ENCODE measurements at regions not wholly inside any gene's neighbourhood (a gene's known extent, or its start where the extent isn't known, plus 50 kb on each side); places are given as distances from the start of the nearest gene placed in this dataset.
"Not testable (repeated sequence)": the region's sequence is repeated elsewhere in the genome, so short reads cannot be mapped to it uniquely, and the experiment has no call there.

DNA sequence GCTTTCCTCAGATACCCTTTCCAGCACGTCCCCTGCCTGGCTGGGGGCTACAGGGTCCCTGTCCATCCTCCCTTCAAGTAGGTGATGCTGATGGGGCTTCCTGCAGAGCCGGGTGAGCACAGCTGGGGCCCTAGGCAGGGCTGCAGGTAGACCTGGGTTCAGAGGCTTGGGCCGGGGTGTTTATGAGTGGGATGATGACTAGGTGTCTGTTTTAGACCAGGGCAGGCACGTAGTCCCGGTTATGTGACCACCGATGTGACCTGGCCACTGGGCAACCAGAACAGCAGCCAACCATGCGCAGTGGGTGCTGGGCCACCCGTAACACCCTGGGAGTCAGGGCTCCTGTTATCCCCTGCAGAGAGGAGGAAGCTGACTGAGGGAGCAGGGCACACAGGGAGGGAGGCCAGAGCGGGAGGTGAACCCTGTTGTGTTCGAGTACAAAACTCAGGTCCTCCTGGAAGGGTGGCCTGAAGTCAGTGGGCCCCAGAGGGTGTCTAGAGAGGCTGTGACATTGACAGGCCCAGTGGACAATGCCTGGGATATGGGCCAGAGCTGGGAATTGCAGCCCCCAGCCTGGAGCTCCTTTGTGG lies 101.6 kb downstream of the PLXNA1 start:
- DNase-seq (no peak), ATAC-seq (no peak)
- intact Hi-C loops (cut with DNase I): no loop called here

DNA sequence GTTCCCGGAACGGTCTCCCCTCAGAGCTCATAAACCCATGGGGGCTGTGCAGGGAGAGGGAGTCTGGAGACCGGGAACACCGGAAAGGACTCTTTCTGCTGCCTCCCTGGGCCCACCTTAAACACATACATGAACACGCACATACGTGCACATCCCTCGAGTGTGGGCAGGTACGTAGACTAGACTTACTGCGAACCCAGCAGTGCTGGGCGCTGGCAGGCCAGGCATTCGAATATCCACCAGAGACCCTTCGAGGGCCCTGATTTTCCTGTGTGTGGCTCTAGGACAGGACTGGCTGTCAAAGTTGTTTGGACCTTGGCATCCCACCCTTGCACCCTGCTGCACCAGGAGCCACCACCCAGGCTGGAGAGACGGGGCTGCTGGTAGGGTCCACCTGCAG lies 102.7 kb downstream of the PLXNA1 start:
- ATAC-seq: no peak
- intact Hi-C loops (cut with DNase I): no loop called here
- DNase-seq: no peak

DNA sequence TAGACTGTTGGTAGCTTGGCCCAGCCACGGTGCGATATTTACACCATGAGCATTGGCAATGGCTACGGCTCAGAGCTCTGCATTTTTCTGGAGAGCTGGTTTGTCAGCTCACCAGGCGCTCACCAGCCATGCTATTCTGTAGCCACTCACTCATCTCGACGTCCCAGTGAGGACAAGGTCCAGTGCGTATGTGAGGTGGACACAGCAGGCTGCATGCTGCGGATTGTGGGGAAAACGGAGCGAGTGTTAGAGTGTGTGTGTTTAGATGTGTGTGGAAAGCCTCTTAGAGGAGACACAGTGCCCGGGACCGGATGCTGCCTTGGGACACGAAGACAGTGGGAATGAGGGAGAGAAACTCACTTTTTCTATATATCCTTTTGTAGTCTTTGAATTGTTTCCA lies 103.7 kb downstream of the PLXNA1 start:
- ATAC-seq; intact Hi-C loops (cut with DNase I); DNase-seq: not testable (repeated sequence)

DNA sequence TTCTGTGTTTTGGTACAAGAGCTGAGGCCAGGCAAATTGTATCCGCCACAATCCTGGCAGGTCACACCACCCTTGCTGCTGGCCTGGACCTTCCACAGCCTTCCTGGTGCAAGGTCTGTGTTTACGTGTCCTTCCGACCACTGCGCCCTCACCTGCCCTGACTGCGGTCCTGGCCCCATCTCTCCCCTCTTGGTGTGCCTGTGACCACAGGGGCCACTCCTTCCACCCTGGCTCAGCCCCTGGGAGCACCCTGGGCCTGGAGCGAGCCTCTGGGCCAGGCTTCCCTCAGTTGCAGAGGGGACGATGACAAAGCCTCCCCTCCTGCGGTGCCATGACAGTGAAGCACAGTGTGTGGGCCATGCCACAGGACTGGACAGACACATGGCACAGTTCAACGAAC lies 104.5 kb downstream of the PLXNA1 start:
- DNase-seq (no peak), ATAC-seq (no peak)
- intact Hi-C loops (cut with DNase I): no loop called here

DNA sequence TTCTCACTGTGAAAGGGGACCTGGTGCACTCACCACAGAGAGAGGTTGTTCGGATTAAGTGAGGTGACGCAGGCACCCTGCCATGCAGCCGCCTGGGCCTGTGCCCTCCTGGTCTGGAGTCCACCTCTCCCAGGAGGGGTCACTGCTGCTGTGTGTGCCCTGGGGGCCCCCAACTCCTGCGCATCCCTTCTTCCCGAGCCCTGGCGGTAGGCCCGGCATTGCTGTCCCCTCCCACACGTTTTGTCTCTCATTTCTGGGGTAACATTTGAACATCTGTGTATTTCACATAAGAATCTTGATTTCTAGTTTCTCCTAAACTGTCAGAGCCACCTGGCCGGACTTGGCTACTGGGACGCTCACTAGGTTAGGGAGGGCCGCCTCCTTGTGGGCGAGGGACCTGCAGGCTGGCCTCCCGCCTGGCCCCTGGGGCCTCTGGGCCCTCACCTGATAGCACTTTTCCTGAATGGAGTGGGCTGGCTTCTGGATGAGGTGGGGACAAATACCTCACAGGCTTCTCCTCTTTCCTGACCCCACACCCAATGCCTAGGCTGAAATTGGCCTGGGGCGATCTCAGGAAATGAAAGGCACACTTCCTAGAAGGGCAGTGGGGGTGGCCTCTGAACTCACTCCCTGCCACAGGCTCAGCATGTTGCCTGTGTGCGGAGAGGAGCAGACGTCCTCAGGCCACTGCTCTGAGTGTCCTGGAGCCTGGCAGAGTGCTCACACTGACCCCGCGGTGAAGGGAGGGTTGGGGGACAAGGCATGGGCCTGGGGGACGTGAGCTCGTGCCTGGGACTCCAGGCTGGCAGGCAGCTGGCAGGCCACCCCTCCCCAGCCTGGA lies 104.2 kb upstream of the PRR23E start:
- DNase-seq (peak; percentile 15), ATAC-seq (no peak)
- intact Hi-C loops (cut with DNase I): no loop called here

DNA sequence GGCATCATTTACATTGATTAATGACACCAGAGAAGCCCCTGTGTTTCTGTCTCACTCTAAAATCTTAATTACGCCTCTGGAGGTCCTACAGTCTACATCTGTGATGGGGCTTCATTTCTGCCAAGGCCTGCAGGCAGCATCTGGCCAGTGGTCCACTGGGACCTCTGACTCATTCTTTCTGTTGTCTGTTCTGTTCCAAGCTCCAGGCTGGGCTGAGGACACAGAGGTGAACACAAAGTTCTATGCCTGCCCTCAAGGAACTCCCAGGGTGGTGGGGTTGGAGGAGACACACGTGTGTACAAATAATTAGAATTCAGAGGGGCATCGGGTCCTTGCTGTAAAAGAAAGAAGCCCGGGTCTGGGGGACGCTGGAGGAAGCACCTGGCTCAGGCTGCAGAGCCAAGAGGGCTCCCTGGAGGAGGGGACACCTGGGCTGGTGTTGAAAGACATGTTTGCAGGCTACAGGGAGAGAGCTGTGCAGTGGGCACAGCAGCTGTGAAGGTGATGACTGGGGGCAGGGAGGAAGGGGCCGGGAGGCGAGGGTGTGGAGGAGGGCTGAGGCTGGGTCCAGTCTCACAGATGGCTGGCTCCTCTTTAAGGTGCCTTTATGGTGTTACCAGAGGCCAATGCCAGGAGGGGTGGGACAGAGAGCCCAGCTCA lies 103.3 kb upstream of the PRR23E start:
- DNase-seq (no peak), ATAC-seq (peak; percentile 69 to 75)
- intact Hi-C loops (cut with DNase I): no loop called here

DNA sequence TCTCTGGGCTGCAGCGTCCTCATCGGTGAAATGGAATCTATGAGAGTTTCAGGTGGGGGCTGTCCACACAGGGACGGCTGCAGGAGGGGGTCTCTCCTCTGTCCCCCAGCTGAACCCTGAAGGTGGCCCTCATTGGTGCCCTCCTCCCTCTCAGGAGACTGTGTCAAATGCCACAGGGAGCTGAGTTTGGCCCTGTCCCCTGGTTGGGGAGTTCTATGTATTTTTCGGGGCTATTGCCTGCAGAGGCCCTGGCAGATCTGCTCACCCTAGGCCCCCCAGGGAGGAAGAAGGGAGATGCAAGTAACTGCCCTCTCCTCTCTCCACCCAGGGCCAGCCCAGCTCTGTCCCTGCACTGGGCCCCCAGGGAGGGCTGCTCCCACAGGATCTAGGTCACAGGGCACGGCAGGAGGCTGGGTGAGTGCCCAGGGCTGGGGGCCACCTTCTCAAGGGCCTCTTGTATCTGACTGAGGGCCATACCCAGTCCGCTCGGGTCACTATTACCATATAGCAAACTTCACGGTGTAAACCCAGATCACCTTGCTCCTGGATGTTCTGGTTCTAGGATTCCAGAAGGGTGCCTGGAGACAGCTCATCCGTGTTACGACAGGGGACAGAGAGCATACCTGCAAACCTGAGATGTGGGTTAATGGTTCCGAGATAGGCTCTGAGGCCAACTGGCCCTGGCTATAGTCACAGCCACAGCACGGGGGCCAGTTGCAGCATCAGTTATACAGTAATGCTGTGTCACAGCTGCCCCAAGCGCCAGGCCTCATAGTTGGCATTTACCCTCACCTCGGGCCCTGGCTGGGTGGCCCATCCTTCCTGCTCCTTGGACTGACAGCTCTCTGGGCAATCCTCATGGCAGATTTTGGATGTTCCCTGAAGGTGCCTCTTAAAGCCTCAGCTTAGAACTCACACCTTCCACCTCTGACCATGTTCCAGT lies 102.4 kb upstream of the PRR23E start:
- no peak for ATAC-seq
- no peak for DNase-seq
- intact Hi-C loops (cut with DNase I): no loop called here

DNA sequence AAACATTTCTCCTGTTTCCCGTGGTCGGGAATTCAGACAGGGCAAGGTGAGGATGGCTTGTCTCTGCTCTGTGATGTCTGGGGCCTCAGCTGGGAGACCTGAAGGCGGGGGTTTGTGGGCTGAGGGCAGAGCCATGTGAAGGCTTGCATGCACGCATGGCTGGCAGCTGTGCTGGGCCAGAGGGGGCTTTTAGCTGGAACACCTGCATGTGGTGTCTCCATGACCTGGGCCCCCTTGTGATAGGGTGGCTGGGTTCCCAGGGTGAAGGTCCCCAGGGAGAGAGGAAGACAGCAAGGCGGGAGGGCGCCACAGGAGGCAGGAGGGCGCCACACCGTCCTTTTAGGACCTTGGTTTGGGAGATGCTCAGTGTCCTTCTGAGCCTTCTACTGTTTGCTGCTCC lies 101.6 kb upstream of the PRR23E start:
- DNase-seq (no peak), ATAC-seq (no peak)
- intact Hi-C loops (cut with DNase I): no loop called here

DNA sequence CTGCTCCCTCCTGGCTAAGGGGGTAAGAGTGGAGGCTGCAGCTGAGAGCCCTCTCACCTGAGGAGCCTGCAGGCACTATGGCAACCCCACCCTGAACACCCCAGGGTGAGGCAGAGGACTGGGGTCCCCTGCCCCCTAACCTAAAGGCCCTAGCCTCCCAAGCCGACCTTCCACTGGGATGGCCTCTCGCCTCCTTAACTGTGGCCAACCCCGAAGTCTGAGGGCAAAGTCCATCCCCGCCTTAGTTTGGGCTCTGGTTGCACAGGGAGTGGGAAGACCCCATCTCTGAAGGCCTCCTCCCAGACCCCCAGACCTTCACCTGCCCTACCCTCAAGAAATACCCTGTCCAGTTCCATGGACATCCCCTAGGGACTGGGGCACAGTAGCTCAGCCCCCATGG lies 100.6 kb upstream of the PRR23E start:
- intact Hi-C loops (cut with DNase I): no loop called here
- DNase-seq (no peak), ATAC-seq (no peak)

DNA sequence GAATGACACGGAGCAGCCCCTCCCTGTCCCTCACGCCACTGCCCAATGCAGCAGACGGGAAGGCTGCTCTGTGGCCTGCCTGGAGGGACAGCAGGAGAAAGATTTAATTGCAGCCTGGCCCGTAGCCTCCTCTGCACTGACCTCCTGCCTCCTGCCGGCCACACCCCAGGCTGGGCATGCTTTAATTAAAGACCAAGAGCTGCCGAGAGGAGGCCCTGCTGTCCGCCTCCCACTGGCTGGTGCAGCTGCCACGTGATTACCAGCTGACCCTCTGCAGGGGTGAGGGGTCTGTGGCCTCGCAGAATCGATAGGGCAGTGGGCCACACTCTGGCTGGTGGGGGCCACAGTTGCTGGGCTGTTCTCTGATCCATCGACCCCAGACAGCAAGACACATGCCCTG lies 100.2 kb upstream of the PRR23E start:
- intact Hi-C loops (cut with DNase I): no loop called here
- no peak for DNase-seq

DNA sequence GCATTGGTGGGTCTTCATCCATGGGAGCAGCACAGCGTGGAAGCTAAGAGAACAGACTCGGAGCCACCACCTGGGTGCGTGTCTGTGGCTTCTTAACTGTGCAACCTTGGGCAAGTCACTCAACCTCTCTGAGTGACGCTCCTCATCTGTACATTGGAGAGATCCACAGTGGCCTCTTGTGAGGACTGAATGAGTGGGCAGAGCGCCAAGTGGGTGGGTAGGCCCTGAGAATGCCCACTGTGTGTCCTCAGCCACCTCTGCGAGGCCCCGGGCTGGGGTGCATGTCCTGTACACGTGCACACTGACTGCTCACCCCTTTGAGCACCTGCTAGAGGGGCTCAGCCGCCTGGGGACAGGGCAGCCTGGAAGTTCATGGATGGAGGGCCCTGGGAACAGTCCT lies 99.6 kb upstream of the PRR23E start:
- DNase-seq (no peak), ATAC-seq (no peak)
- intact Hi-C loops (cut with DNase I): no loop called here

More for the DNA sequence above, 100.2 kb upstream of the PRR23E start:
- ATAC-seq: no peak

DNA sequence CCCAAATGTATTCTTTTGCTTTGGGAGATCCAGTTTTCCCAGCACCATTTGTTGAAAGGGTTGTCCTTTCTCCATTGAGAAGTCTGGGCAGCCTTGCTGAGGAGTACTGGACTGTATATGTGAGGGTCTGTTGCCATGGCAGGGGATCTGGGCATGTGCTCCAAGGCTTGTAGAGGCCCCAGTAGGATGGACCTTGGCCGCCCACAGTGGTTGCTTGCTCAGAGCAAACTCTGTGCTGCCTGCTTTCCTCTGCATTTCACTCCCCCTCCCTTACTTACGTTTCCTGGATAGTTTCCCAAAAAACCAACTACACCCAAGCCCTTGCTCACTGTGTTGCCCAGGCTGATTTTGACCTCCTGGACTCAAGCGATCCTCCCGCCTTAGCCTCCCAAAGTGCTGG lies 97.2 kb upstream of the PRR23E start:
- intact Hi-C loops (cut with DNase I): no loop called here
- ATAC-seq (no peak), DNase-seq (no peak)

DNA sequence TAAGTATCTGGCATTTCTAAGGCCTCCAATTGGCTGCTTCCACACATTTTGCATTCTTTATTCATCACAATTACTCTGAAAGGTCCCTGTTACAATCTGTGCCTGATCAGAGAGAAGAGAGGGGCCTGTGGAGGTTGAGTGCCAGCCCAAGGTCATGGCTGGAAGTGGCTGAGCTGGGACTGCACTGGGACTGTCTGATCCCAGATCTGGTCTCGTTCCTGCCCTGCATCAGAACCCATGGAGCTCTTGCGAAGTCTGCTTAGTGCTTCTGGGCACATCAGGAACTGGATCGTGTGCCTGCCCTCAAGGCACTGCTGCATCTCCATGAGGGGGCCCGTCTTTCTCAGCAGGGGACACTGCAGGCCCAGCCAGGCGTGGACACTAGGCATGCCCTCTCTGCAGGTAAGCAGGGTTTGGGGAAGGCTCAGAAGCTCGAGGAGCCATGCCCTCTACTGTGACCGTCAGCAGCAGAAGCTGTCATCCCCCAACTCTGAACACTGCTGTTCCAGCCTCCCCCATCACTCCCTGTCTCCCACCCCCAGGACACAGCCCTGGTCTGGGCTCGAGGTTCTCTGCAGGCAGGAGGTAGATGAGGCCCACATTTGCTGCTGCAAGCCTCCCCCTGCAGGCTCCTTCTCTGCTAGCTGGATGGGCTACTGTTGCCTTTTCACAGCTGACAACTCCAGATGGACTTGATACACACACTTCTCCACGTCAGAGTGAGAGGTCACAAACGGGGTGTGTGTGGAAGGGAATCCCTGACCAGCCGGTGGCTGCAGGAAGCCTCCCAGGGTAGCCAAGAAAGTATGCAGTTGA lies 96.5 kb upstream of the PRR23E start:
- intact Hi-C loops (cut with DNase I): no loop called here
- no peak for DNase-seq
- no peak for ATAC-seq

DNA sequence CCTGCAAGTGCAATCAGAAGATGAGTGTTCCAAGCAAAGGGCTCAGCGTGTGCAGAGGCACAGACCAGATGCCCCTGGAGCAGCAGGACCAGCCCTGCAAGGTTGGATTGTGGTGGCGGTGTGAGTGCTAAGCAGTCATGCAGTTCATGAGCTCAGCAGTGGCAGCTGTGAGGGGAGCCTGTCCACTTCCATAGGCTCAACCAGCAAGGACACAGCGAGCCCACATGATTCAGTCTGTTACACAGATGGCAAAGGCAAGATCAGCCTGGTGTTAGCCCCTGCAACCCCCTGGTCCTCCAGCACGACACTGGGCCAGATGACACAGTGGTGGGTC lies 95.9 kb upstream of the PRR23E start:
- DNase-seq (no peak), ATAC-seq (no peak)
- intact Hi-C loops (cut with DNase I): no loop called here

DNA sequence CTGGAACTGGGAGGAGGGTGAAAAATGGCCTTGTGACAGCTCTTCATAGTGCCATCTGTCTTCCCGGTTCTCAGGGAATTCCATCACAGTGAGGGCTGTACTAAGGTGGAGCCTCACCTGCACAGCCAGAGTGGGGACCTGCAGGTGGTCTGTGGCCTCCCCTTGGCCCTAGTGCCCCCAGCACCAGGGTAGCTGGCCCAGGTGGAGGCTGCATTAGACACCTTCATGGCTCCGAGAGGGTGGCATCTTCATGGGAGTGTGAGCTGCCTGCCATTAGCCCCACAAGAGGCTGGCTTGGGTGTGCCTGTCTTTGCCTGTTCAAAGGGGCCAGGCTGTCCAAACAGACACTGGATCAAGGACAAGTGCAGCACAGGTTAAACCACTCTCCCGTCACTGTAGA lies 95.5 kb upstream of the PRR23E start:
- intact Hi-C loops (cut with DNase I): no loop called here
- ATAC-seq (no peak), DNase-seq (no peak)

DNA sequence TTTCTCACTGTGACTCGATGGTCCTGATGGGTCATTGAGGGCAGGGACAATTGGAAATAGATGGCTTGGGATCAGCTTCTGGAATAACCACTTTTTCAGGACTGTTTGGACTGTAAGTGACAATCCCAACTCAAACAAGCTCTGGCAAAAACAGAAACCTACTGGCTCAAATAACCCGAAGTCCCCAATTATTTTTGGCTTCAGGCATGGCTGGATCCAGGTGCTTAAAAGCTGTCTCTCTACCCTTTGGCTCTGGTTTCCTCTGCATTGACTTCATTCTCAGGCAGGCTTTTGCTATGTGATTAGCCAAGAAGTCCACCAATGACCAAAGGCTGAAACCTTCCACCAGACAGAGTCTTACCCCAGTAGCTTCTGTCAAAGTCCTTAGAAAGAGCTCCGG lies 92.9 kb upstream of the PRR23E start:
- ATAC-seq (no peak), DNase-seq (no peak)
- intact Hi-C loops (cut with DNase I): no loop called here

DNA sequence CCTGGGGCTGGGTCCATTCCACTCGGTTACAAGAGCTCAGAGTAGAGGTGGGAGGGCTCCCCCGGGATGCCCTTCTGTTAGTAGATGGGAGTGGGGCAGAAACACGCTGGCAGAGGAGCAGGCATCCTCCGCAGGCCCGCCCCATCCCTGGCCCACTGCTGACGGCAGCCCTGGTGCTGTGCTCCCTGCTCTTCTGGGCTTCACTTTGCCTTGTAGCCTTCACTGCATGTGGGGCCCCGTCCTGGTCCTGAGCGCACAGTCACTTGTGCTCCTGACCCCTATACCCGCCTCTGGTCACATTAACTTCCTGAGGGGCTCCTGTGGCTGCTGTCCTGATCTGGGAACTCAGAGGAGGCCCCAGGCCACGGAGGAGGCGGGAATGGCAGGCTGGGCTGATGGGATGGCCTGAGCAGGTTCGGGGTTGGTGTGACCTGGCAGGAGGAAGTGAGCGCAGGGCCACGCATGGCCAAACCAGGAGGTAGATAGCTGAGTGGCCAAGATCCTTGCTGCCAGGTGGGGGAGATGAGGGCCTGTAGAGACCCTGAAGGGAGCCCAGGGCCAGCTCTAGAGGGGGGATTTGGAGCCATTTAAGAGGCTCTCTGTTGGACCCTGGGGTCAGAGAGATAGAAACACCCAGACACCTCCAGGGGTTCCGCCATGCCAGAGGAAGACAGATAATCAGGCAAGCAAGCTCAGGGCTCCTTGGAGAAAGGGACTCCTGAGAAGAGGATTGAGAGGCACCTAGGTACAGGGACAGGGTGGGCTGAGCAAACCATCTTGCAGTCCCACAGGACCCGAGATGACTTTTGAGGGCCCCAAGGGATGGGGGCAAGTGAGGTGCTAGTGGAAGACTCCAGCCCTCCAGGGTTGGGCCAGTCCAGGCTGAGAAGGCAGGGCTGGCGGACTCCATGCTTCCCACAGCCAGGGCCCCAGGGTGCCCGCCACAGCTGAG lies 92.2 kb upstream of the PRR23E start:
- DNase-seq: no peak
- no peak for ATAC-seq
- intact Hi-C loops (cut with DNase I): no loop called here
